ENCODE measurements at regions not wholly inside any gene's neighbourhood (a gene's known extent, or its start where the extent isn't known, plus 50 kb on each side); places are given as distances from the start of the nearest gene placed in this dataset.

DNA sequence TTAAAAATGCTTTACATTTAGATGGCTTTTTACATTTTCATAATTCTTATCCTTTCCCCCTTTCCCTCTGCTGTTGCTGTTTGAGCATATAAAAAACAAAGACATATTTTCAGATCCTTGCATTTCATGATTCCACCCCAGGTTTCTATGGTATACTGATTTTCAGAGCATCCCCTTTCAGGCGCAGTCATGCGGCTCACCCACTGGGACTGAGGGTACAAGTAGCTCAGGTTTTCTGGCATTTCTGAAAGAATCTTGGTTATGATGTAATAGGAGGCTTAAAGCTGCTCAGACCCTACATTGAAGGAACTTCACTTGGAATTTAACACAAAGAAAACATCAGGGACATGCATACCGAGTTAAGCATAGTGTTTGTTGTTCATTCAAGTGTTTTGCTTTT, 310.8 kb downstream of the ETAA1 start (continued):
- no peak for TF ChIP-seq EZH2 (IDR thresholded peaks at IDR 0.05; ENCODE audit: low read depth, unreplicated experiment)

DNA sequence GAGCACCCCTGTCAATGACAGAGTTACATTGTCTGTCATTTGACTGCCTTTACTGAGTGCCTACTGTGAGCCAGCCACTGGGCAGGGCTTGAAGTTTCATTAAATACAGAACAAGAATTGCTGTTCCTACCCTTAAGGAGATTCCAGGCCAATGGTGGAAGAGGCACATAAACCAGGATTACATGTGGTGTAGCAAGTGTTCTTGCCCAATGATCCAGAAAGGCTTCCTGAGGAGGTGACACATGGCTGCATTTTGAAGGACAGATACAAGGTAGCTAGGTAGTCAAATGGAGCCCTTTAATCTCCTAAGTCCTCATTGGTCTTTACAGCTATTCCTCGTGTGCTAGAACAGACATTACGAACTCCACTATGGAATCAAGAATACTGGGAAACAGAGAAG, 312.7 kb downstream of the ETAA1 start:
- TF ChIP-seq, protein P1, sequence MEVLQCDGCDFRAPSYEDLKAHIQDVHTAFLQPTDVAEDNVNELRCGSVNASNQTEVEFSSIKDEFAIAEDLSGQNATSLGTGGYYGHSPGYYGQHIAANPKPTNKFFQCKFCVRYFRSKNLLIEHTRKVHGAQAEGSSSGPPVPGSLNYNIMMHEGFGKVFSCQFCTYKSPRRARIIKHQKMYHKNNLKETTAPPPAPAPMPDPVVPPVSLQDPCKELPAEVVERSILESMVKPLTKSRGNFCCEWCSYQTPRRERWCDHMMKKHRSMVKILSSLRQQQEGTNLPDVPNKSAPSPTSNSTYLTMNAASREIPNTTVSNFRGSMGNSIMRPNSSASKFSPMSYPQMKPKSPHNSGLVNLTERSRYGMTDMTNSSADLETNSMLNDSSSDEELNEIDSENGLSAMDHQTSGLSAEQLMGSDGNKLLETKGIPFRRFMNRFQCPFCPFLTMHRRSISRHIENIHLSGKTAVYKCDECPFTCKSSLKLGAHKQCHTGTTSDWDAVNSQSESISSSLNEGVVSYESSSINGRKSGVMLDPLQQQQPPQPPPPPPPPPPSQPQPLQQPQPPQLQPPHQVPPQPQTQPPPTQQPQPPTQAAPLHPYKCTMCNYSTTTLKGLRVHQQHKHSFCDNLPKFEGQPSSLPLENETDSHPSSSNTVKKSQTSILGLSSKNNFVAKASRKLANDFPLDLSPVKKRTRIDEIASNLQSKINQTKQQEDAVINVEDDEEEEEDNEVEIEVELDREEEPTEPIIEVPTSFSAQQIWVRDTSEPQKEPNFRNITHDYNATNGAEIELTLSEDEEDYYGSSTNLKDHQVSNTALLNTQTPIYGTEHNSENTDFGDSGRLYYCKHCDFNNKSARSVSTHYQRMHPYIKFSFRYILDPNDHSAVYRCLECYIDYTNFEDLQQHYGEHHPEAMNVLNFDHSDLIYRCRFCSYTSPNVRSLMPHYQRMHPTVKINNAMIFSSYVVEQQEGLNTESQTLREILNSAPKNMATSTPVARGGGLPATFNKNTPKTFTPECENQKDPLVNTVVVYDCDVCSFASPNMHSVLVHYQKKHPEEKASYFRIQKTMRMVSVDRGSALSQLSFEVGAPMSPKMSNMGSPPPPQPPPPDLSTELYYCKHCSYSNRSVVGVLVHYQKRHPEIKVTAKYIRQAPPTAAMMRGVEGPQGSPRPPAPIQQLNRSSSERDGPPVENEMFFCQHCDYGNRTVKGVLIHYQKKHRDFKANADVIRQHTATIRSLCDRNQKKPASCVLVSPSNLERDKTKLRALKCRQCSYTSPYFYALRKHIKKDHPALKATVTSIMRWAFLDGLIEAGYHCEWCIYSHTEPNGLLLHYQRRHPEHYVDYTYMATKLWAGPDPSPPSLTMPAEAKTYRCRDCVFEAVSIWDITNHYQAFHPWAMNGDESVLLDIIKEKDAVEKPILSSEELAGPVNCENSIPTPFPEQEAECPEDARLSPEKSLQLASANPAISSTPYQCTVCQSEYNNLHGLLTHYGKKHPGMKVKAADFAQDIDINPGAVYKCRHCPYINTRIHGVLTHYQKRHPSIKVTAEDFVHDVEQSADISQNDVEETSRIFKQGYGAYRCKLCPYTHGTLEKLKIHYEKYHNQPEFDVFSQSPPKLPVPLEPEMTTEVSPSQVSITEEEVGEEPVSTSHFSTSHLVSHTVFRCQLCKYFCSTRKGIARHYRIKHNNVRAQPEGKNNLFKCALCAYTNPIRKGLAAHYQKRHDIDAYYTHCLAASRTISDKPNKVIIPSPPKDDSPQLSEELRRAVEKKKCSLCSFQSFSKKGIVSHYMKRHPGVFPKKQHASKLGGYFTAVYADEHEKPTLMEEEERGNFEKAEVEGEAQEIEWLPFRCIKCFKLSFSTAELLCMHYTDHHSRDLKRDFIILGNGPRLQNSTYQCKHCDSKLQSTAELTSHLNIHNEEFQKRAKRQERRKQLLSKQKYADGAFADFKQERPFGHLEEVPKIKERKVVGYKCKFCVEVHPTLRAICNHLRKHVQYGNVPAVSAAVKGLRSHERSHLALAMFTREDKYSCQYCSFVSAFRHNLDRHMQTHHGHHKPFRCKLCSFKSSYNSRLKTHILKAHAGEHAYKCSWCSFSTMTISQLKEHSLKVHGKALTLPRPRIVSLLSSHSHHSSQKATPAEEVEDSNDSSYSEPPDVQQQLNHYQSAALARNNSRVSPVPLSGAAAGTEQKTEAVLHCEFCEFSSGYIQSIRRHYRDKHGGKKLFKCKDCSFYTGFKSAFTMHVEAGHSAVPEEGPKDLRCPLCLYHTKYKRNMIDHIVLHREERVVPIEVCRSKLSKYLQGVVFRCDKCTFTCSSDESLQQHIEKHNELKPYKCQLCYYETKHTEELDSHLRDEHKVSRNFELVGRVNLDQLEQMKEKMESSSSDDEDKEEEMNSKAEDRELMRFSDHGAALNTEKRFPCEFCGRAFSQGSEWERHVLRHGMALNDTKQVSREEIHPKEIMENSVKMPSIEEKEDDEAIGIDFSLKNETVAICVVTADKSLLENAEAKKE (CRISPR knock-in tag; IDR thresholded peaks at IDR 0.05): no peak
- no peak for TF ChIP-seq CREB1 (CRISPR knock-in tag; IDR thresholded peaks at IDR 0.05; ENCODE audit: low read depth)
- no peak for TF ChIP-seq ZNF114 (CRISPR knock-in tag; IDR thresholded peaks at IDR 0.05)
- TF ChIP-seq STAT1 (IDR thresholded peaks at IDR 0.05; ENCODE audit: unreplicated experiment): no peak
- TF ChIP-seq, protein P2, sequence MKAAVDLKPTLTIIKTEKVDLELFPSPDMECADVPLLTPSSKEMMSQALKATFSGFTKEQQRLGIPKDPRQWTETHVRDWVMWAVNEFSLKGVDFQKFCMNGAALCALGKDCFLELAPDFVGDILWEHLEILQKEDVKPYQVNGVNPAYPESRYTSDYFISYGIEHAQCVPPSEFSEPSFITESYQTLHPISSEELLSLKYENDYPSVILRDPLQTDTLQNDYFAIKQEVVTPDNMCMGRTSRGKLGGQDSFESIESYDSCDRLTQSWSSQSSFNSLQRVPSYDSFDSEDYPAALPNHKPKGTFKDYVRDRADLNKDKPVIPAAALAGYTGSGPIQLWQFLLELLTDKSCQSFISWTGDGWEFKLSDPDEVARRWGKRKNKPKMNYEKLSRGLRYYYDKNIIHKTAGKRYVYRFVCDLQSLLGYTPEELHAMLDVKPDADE (IDR thresholded peaks at IDR 0.05): no peak
- TF ChIP-seq JUNB (IDR thresholded peaks at IDR 0.05; ENCODE audit: unreplicated experiment): no peak
- TF ChIP-seq, protein P3, sequence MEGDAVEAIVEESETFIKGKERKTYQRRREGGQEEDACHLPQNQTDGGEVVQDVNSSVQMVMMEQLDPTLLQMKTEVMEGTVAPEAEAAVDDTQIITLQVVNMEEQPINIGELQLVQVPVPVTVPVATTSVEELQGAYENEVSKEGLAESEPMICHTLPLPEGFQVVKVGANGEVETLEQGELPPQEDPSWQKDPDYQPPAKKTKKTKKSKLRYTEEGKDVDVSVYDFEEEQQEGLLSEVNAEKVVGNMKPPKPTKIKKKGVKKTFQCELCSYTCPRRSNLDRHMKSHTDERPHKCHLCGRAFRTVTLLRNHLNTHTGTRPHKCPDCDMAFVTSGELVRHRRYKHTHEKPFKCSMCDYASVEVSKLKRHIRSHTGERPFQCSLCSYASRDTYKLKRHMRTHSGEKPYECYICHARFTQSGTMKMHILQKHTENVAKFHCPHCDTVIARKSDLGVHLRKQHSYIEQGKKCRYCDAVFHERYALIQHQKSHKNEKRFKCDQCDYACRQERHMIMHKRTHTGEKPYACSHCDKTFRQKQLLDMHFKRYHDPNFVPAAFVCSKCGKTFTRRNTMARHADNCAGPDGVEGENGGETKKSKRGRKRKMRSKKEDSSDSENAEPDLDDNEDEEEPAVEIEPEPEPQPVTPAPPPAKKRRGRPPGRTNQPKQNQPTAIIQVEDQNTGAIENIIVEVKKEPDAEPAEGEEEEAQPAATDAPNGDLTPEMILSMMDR (conservative IDR thresholded peaks at IDR 0.05; ENCODE audit: low read depth in 2 of 2): no peak
- TF ChIP-seq ZNF331 (CRISPR knock-in tag; IDR thresholded peaks at IDR 0.05; ENCODE audit: low read depth): no peak
- TF ChIP-seq NANOG (IDR thresholded peaks at IDR 0.05; ENCODE audit: borderline replicate concordance): no peak
- Histone ChIP-seq H3K4me3 (no peak overlapping the region), H2AFZ (no peak overlapping the region), H3K27me3 (ENCODE audit: insufficient read depth) (no peaks in the 10 kb centered on the region), H3K4me2 (no peak overlapping the region), H3K36me3 (ENCODE audit: insufficient read depth) (no peaks in the 10 kb centered on the region), H3K79me2 (replicated peaks; ENCODE audit: insufficient read depth) (no peaks in the 10 kb centered on the region), H4K20me1 (replicated peaks; ENCODE audit: insufficient read depth) (no peaks in the 10 kb centered on the region), H3K4me1 (ENCODE audit: insufficient read depth) (no peaks in the 10 kb centered on the region), H3K27ac (ENCODE audit: low read depth) (no peak overlapping the region), H3F3A (replicated peaks; ENCODE audit: low read depth) (no peaks in the 10 kb centered on the region), H3K9me2 (ENCODE audit: insufficient read depth) (0 out of 2 replicates have a peak, but pooled peaks cover 3% of the 10 kb centered on the region)
- H3K27ac Mint-ChIP-seq: no peak overlapping the region
- no peak for ATAC-seq
- no peaks in the 10 kb centered on the region for H3K4me1 Mint-ChIP-seq
- DNase-seq (ENCODE audit: low spot score): no peak
- no peaks in the 10 kb centered on the region for H3K9me3 Mint-ChIP-seq
- H3K4me3 Mint-ChIP-seq: no peak overlapping the region
- no peaks in the 10 kb centered on the region for H3K27me3 Mint-ChIP-seq (ENCODE audit: insufficient read depth, low read depth, poor library complexity)
- no peaks in the 10 kb centered on the region for H3K36me3 Mint-ChIP-seq (ENCODE audit: low read depth)
